Breast epithelium (tissue), 4 donors: ENCODE measurements at regions not wholly inside any gene's neighbourhood (a gene's known extent, or its start where the extent isn't known, plus 50 kb on each side); places are given as distances from the start of the nearest gene placed in this dataset.

Experiments used
- DNase-seq, 2 donors: peaks; one replicate each; pipeline ENCODE4 v3.0.0-alpha.2; 2019; ENCODE audit warnings: low spot score in 2 of 2
- H3K27ac ChIP-seq, 2 donors: fragments of 200-600 bp; sonication (generic) in 1 of 2; one replicate each; pipeline ENCODE4 v1.5.1; 2016 to 2019; ENCODE audit warnings: mild to moderate bottlenecking in 1 of 2
- H3K27me3 ChIP-seq, 2 donors: fragments of 200-600 bp; sonication (generic) in 1 of 2; one replicate each; pipeline versions ENCODE4 v1.5.1 to v1.6.0; 2017 to 2019; ENCODE audit warnings: control low read depth in 1 of 2, mild to moderate bottlenecking in 1 of 2
- H3K36me3 ChIP-seq: fragments of 200-600 bp; one replicate; pipeline ENCODE4 v1.5.1; 2019
- H3K4me1 ChIP-seq, 2 donors: fragments of 200-600 bp; sonication (generic); one replicate each; pipeline ENCODE4 v1.5.1; 2016 to 2019; ENCODE audit warnings: control low read depth in 1 of 2
- H3K4me3 ChIP-seq, 3 donors: fragments of 200-600 bp; sonication (generic); 1 replicate in 2 of 3; 2 replicates in 1 of 3; pipeline ENCODE4 v1.5.1; 2016 to 2019; ENCODE audit warnings: mild to moderate bottlenecking in 3 of 3, moderate library complexity in 2 of 3
- H3K9me3 ChIP-seq, 2 donors: fragments of 200-600 bp; sonication (generic) in 1 of 2; one replicate each; pipeline ENCODE4 v1.5.1; 2016 to 2019; ENCODE audit warnings: control low read depth in 1 of 2
- POLR2A ChIP-seq: fragments of 450-650 bp; IDR thresholded peaks from one replicate; pipeline ENCODE4 v1.6.1; 2016; ENCODE audit warnings: antibody characterized with exemption, mild to moderate bottlenecking, moderate library complexity
- POLR2AphosphoS5 ChIP-seq, 3 donors: sonication (generic); formaldehyde crosslinking; IDR thresholded peaks; one replicate each; pipeline ENCODE4 v1.6.1; 2017; ENCODE audit warnings: antibody characterized with exemption in 3 of 3
- intact Hi-C: fragments of 100-400 bp; cut with DNase I; formaldehyde crosslinking; loops from one replicate; pipeline ENCODE4 v1.15.1; 2023; ENCODE audit warnings: low total_unique reads
- TF ChIP-seq, protein P1 (sequence below), 3 donors: fragments of 450-650 bp; IDR thresholded peaks; one replicate each; pipeline ENCODE4 v1.5.1; 2016 to 2017; ENCODE audit warnings: antibody characterized with exemption in 3 of 3, mild to moderate bottlenecking in 3 of 3, moderate library complexity in 3 of 3

DNA sequence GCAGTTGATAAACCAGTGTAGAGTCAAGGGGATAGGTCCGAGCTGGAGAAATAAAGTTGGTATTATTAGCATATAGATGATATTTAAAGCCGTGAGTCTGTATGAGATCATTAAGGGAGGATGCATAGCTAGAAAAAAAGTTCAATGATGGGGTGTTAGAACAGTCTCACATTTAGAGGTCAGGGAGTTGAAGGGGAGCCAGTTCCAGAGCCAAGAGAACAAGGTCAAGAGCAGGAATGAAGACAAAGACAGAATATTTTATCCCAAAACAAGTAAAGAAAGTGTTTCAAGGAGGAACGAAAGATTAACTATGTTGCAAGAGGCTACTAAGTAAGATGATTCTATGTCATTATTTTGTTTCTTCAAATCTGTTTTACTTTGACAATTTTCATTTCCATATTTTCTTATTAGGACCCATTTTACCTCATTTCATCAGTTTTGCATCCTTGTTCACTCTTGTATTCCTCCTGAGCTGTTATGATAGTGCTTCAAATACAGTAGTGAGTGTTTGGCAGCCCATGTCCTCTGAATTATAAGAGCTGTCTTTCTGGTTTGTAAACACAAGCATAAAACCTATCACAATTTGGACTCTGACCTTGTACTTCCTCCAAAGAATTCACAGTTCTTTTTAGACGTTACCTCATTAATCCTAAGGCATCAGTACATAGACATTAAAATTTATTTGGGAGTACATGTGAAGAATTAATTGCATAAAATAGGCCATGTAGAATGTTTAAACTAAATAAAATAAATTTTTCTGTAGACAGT is 695.7 kb upstream of the NECTIN3 start:
- Histone ChIP-seq H3K36me3 (no peaks in the 10 kb centered on the region), H3K9me3 (no peaks in the 10 kb centered on the region), H3K27me3 (no peaks in the 10 kb centered on the region), H3K4me3 (no peak overlapping the region), H3K4me1 (no peaks in the 10 kb centered on the region), H3K27ac (no peak overlapping the region)
- intact Hi-C loops = no loop called here
- no peak for TF ChIP-seq POLR2A
- TF ChIP-seq, protein P1, sequence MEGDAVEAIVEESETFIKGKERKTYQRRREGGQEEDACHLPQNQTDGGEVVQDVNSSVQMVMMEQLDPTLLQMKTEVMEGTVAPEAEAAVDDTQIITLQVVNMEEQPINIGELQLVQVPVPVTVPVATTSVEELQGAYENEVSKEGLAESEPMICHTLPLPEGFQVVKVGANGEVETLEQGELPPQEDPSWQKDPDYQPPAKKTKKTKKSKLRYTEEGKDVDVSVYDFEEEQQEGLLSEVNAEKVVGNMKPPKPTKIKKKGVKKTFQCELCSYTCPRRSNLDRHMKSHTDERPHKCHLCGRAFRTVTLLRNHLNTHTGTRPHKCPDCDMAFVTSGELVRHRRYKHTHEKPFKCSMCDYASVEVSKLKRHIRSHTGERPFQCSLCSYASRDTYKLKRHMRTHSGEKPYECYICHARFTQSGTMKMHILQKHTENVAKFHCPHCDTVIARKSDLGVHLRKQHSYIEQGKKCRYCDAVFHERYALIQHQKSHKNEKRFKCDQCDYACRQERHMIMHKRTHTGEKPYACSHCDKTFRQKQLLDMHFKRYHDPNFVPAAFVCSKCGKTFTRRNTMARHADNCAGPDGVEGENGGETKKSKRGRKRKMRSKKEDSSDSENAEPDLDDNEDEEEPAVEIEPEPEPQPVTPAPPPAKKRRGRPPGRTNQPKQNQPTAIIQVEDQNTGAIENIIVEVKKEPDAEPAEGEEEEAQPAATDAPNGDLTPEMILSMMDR (IDR thresholded peaks at IDR 0.05) = no peak
- no peak for TF ChIP-seq POLR2AphosphoS5 (IDR thresholded peaks at IDR 0.05)
- no peak for DNase-seq

DNA sequence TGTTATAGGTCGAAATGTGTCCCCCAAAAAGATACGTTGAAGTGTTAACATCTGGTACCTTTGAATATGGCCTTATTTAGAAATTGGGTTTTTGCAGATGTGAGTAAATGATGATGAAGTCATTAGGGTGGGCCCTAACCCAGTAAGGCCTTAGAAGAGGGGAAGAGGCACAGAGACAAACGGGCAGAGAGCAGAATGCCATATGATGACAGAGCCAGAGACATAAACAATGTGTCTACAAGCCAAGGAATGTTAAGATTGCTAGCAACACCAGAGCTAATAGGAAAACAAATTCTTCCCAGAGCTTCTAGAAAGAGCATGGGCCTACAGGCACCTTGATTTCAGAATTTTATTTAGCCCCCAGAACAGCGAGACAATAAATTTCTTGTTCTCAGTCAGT is 693.1 kb upstream of the NECTIN3 start:
- no peak for DNase-seq
- TF ChIP-seq POLR2AphosphoS5 (IDR thresholded peaks at IDR 0.05) = no peak
- TF ChIP-seq, protein P1 (IDR thresholded peaks at IDR 0.05) = no peak
- TF ChIP-seq POLR2A = no peak
- no peaks in the 10 kb centered on the region for H3K9me3 ChIP-seq
- no peaks in the 10 kb centered on the region for H3K36me3 ChIP-seq
- no peaks in the 10 kb centered on the region for H3K27me3 ChIP-seq
- intact Hi-C loops = no loop called here
- H3K4me1 ChIP-seq = no peaks in the 10 kb centered on the region
- H3K27ac ChIP-seq = no peak overlapping the region
- no peak overlapping the region for H3K4me3 ChIP-seq

DNA sequence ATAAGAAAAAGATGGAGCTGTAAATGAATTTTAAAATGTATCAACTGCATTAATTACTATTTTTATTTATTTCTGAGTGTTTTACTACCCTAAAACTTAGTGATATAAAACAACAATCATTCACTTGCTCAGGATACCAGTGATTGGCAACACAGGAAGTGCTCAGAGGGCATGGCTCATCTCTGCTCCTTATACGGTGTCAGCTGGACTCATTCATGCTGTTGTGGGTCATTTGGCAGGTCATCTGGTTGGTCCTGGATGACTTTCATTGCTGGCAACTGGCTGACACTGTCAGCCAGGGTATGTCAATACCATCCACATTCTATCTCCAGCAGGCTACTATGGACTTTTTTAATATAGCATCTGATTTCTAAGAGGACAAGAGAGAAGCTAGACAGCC is 689.6 kb upstream of the NECTIN3 start:
- no peaks in the 10 kb centered on the region for H3K4me1 ChIP-seq
- intact Hi-C loops = no loop called here
- no peaks in the 10 kb centered on the region for H3K9me3 ChIP-seq
- TF ChIP-seq POLR2A (no peak), POLR2AphosphoS5 (IDR thresholded peaks at IDR 0.05) (no peak)
- TF ChIP-seq, protein P1 (IDR thresholded peaks at IDR 0.05) = no peak
- DNase-seq = no peak
- no peaks in the 10 kb centered on the region for H3K36me3 ChIP-seq
- H3K27ac ChIP-seq = no peak overlapping the region
- no peak overlapping the region for H3K4me3 ChIP-seq
- no peaks in the 10 kb centered on the region for H3K27me3 ChIP-seq

DNA sequence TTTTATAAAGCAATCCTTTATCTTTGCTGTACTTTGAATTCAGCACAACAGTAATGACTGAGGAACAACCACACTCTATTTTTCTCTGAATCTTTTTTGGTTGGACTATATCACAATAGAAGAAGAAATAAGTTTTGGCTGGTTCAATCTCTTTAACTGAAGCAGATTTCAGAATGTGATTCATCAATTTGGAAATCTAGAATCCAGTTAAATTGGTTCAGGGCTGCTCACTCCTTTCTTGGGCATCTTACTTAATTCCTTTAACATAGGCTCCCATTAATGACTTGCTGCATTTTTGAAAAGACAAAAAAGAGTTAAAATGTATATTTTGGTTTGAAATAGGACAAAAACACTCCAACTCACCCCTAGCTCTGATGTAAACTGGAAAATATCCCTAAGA is 688.3 kb upstream of the NECTIN3 start:
- TF ChIP-seq, protein P1 (IDR thresholded peaks at IDR 0.05) = no peak
- no peak for TF ChIP-seq POLR2AphosphoS5 (IDR thresholded peaks at IDR 0.05)
- TF ChIP-seq POLR2A = no peak
- no peaks in the 10 kb centered on the region for H3K27me3 ChIP-seq
- intact Hi-C loops = no loop called here
- no peaks in the 10 kb centered on the region for H3K9me3 ChIP-seq
- no peak overlapping the region for H3K4me3 ChIP-seq
- no peak overlapping the region for H3K27ac ChIP-seq
- DNase-seq = no peak
- no peaks in the 10 kb centered on the region for H3K36me3 ChIP-seq
- H3K4me1 ChIP-seq = no peaks in the 10 kb centered on the region

DNA sequence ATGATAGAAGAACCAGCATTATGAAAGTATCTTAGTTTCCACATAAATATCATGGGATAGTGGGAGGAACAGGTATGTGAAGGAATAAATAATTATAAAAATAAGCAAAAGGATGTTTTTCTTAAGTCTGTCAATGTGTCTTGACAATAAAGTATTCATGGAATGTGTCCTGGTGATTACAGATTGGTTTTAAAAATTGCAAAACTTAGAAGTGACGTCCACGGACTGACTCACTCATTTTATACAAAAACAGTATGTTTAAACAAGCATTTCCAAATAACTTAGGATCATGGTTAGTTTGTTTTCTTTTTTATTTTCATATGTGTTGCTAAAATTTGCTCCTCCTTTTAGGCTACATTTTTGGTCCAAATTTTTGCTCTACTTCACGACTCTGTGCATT is 687.0 kb upstream of the NECTIN3 start:
- H3K9me3 ChIP-seq = no peaks in the 10 kb centered on the region
- H3K27me3 ChIP-seq = no peaks in the 10 kb centered on the region
- TF ChIP-seq POLR2A (no peak), POLR2AphosphoS5 (IDR thresholded peaks at IDR 0.05) (no peak)
- TF ChIP-seq, protein P1 (IDR thresholded peaks at IDR 0.05) = no peak
- no peak for DNase-seq
- no peak overlapping the region for H3K4me3 ChIP-seq
- intact Hi-C loops = no loop called here
- H3K27ac ChIP-seq = no peak overlapping the region
- H3K36me3 ChIP-seq = no peaks in the 10 kb centered on the region
- no peaks in the 10 kb centered on the region for H3K4me1 ChIP-seq
